ENCODE measurements at regions not wholly inside any gene's neighbourhood (a gene's known extent, or its start where the extent isn't known, plus 50 kb on each side); places are given as distances from the start of the nearest gene placed in this dataset.

DNA sequence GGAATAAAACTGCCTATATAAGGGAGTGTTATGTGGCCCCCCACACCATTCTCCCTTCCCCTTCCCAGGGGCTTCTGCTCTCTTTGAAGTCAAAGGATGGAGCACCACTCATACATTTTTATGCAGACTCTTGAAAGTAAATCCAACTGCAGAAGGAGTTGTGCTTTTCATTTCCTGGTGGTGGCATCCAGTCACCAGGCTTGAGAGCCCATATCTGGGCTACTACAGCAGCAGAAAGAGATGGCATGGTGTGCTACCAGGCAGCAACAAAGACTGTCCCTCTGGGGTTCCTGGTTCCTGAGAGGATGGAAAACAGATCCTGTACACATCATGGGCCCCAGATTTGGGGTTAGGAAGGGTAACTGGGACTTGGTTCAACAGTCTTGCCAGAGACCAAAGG, 226.4 kb downstream of the CLIC5 start:
- no peak for DNase-seq

DNA sequence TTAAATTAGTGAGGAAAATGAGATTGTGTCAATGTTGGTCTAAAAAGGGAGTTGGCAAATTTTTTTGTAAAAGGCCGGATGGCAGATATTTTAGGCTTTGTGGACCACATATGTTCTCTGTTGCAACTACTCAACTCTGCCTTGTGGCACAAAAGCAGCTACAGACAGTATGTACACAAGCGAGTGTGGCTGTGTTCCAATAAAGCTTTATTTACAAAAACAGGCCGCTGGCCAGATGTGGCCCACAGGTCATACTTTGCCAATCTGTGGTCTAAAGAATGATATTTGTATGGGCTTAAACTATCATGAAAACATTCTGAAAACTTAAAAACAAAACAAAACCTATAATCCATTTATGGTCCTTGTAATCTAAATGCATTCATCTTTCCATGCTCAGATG, 228.3 kb downstream of the CLIC5 start:
- DNase-seq, result no peak

DNA sequence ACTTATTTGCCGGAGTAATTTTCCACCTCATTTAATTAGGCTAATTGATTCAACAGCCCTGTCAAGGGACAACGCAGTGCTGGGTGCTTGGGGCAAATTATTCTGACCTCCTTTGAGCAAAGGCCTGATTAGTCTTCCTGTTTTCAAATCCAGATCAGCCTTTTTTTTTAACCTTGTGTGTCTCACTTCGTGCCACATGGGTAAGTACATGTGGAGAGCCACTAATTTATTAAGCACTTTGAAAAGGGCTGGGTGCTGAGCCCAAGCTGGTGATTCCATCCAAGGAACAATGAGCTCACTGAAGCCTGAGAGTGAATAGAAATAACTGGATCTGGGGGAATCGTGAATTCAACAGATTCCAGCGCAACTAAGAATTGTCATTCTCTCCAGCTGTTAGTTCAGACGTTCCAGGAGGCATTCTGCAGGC, 229.3 kb downstream of the CLIC5 start:
- DNase-seq, result no peak

DNA sequence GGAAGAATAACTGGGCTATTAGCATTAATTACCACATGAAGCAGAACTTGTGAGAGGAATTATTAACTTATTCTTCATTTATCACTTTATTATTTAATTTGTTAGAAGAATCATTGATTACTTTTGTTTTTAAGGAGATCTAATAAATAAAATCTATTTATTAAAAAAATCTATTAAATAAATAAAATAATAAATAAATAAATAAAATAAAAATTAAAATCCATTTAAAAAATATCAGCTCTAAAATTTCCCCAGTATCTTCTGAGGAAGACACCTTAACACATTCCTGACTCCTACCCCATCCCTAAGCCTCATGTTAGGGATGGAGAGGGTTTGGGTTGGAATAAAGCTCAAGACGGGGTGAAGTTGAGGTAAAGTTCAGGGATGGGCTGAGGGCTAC, 231.4 kb downstream of the CLIC5 start:
- no peak for DNase-seq

- DNase-seq, result no peak
These were observed 231.9 kb downstream of the CLIC5 start for GRCh38 chr6:45783716-45784115.

- DNase-seq, result no peak
These were observed 233.8 kb downstream of the CLIC5 start for GRCh38 chr6:45781890-45782289.

GRCh38 chr6:45780523-45780922, 235.1 kb downstream of the CLIC5 start:
- DNase-seq, result no peak

DNA sequence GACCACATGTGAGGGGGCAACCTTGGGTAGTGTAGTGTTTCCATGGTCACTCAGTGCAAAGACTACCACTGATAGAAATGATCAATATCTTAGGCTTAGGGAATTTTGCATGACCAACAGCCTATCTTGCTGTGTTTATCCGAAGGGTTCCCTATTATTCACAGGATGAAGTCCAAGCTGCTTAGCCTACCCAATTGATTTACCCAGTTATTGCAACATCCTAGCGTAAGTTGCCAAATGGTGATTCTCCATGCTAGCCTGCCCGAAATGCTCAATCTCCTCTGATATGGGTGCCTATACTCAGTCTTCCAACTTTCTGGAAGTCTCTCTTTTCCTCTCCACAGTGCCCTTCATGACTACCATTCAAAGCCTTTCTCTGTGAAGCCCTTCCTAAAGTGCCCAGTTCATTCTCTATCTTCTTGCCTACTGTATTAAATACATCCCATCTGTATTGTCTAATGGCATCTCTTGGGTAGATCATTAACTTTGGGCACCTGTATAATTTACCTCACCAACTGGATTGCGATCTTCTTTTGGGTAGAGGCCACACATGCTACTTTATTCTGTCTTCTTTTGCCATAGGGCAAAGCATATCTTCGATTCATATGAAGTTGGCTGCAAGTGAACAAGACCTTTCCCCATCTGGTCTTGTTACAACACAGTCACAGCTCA, 240.5 kb downstream of the CLIC5 start:
- no peak for DNase-seq

DNA sequence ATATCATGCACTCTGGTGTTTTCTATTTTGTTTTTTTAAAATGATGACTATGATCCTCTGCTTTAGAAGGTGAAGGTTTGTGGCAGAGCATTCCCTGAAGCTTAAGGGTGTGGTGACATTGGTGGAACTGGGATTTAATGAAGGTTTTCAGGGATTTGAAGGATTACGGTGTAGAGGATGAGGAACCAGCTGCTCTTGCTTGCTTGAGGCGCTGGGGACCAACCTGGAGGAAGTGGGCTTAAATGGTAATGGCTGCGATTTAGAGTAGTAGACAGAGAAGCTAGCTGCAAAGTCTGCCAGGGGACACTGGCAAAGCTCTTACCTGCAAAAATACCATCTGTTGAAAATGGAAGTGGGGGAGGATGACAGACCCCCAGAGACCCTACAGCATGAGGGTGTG, 241.8 kb downstream of the CLIC5 start:
- DNase-seq, result no peak

- no peak for DNase-seq
These were observed 242.7 kb downstream of the CLIC5 start for GRCh38 chr6:45772886-45773495.

DNA sequence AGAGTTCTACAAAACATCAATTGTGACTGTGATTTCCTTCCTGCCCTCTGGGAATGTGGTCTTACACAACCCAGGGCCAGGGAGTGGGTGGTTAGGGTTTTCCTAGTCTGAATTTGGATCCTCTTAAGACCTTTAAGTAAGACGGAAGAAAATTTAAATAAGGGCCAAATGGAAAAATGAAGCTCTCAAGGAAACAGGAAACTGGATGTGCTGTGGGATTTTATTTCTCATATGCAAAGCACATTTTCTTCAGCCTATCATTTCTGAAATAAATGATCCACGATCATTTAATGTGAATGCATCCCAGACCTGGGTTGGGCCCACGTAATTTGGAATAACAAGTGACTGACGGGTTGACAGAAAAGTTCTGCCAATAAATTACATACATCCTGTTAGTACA, 243.6 kb downstream of the CLIC5 start:
- DNase-seq, result no peak

DNA sequence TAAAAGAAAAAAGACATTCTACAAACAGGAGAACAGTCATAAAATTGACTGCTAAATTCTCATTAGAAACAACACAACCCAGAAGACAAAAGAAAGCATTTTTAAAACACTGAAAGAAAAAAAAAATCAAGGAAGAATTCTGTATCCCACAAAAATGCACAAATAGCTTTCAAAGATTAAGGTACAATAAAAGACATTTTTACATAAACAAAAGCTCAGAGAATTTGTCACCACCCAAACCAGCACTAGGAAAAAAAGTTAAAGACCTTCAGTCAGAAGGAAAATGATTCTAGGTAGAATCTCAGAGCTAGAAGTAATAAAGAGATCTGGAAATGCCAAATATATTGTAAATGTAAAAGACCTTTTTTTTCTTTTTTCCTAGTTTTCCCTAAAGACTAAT, 252.4 kb downstream of the CLIC5 start:
- no peak for DNase-seq

GRCh38 chr6:45759472-45759810, 256.2 kb downstream of the CLIC5 start:
- DNase-seq, result no peak

GRCh38 chr6:45758787-45759471, 256.7 kb downstream of the CLIC5 start:
- DNase-seq, result no peak

DNA sequence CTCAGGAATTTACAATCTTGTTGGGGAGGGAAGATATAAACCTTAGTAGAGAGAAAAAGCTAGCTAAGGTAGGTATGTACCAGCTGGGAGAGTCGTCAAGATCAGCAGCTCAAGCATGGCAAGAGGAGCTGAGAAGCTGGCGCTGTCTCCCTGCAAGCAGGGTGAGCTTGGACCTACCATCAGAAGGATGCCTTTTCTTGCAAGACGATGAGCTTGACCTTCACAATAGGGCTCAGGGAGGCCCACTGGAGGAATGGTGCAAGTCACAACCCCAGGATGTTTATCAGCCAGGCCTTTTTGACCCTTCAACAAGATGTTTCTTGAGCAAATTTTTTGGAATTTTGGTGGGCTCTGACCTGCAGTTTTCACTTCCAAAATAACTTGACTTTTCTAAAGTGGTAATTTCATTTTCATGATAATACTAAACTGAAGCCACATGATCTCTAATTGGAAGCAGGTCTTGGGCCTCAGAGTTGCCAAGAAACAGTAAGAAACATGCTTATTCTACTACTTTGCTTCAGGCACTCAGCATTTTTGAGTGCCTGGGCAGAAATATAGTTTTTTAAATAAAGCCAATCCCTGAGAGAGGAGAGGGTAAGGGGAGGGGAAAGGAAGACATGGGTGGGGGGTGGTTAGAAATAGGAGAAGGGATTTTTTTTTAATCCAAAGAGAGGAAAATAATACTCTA, 258.1 kb downstream of the CLIC5 start:
- DNase-seq, result no peak

DNA sequence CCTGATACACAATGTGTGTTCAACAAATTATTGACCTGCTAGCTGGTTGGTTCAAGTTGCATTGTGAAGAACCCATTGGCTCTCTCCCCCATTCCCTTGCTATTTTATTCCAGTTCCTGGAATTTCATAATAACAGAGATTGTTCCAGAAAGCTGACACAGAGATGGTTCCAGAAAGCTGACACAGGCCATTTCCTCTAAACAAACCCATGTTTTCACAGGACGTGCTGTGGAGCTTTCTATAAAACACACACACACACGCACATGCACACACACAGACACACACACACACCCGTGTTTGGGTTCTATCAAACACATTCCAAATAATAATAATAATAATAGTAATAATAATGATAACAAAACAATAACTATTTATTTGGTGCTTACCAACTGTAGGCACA, 259.1 kb downstream of the CLIC5 start:
- no peak for DNase-seq

- DNase-seq, result no peak
These were observed 261.2 kb downstream of the CLIC5 start for GRCh38 chr6:45754432-45754831.

GRCh38 chr6:45746046-45746445, 269.6 kb downstream of the CLIC5 start:
- DNase-seq, result no peak

GRCh38 chr6:45743028-45743615, 272.5 kb downstream of the CLIC5 start:
- DNase-seq, result no peak

GRCh38 chr6:45742591-45742990, 273.1 kb downstream of the CLIC5 start:
- DNase-seq, result no peak

- DNase-seq, result no peak
These were observed 274.1 kb downstream of the CLIC5 start for GRCh38 chr6:45741437-45742171.

- no peak for DNase-seq
These were observed 276.6 kb downstream of the CLIC5 start for GRCh38 chr6:45739058-45739457.

- no peak for DNase-seq
These were observed 277.6 kb downstream of the CLIC5 start for GRCh38 chr6:45738057-45738455.
